ENCODE measurements at regions not wholly inside any gene's neighbourhood (a gene's known extent, or its start where the extent isn't known, plus 50 kb on each side); places are given as distances from the start of the nearest gene placed in this dataset.
A peak's percentile ranks its signal among the peaks of the same experiment; 100 is the strongest.
"Not testable (repeated sequence)": the region's sequence is repeated elsewhere in the genome, so short reads cannot be mapped to it uniquely, and the experiment has no call there.

GRCh38 chr16:10261077-10261476, 78.8 kb upstream of the GRIN2A start:
- H3K9me3 Mint-ChIP-seq = peaks cover 0 to 1% (median 0%) of the 10 kb centered on the region in 8 donors
- H3K4me3 Mint-ChIP-seq = no peak overlapping the region
- intact Hi-C loops (cut with micrococcal nuclease) = no loop called here
- H3K4me1 ChIP-seq (ENCODE audit: insufficient read depth, low read length) = peaks cover 4% of the 10 kb centered on the region
- no peak for DNase-seq
- peaks cover 0 to 4% of the 10 kb centered on the region in 2 donors for H3K27me3 Mint-ChIP-seq
- H3K27ac Mint-ChIP-seq = no peak overlapping the region
- no peaks in the 10 kb centered on the region for H3K36me3 Mint-ChIP-seq
- POLR2A ChIA-PET (ENCODE audit: partially characterized antibody) = no interaction called here
- no peak overlapping the region for H3K4me3 ChIP-seq (ENCODE audit: low read length in 2 of 2)
- no peak overlapping the region for H3K27ac ChIP-seq (ENCODE audit: low read depth, low read length)
- H3K27me3 ChIP-seq (ENCODE audit: insufficient read depth, low read length) = no peaks in the 10 kb centered on the region
- CTCF ChIA-PET (ENCODE audit: partially characterized antibody) = interaction anchor here (1.4 to 1.5 kb wide), 3 partner anchors 11 to 254 kb away, joined by 3 to 5 read pairs (median 3); no protein-coding TSS in a partner anchor
- no peaks in the 10 kb centered on the region for H3K36me3 ChIP-seq (ENCODE audit: insufficient read depth, low read length)
- no peaks in the 10 kb centered on the region for H3K9me3 ChIP-seq (ENCODE audit: control insufficient read depth in 1 of 2, low read length in 2 of 2)
- H3K4me1 Mint-ChIP-seq = peaks cover 0 to 6% (median 4%) of the 10 kb centered on the region in 4 donors

- H3K4me1 Mint-ChIP-seq, DNase-seq: not testable (repeated sequence)
- CTCF ChIA-PET (ENCODE audit: partially characterized antibody) = interaction anchor here (1.4 to 1.5 kb wide), 3 partner anchors 11 to 253 kb away, joined by 3 to 5 read pairs (median 3); no protein-coding TSS in a partner anchor
Measured at GRCh38 chr16:10261526-10261925, 79.3 kb upstream of the GRIN2A start.

GRCh38 chr16:10262377-10263132, 80.3 kb upstream of the GRIN2A start:
- Histone ChIP-seq H3K36me3 (ENCODE audit: insufficient read depth, low read length) (no peaks in the 10 kb centered on the region), H3K27ac (ENCODE audit: low read depth, low read length) (no peak overlapping the region), H3K9me3 (ENCODE audit: control insufficient read depth in 1 of 2, low read length in 2 of 2) (no peaks in the 10 kb centered on the region), H3K27me3 (ENCODE audit: insufficient read depth, low read length) (no peaks in the 10 kb centered on the region), H3K4me3 (ENCODE audit: low read length in 2 of 2) (no peak overlapping the region), H3K4me1 (ENCODE audit: insufficient read depth, low read length) (no peaks in the 10 kb centered on the region)
- no peak for DNase-seq
- ChIA-PET CTCF (ENCODE audit: partially characterized antibody) (interaction anchor here (0.6 to 1.5 kb wide), 4 partner anchors 9 to 252 kb away, joined by 3 to 5 read pairs (median 4); no protein-coding TSS in a partner anchor), POLR2A (ENCODE audit: partially characterized antibody) (no interaction called here)
- H3K27ac Mint-ChIP-seq = no peak overlapping the region
- peaks cover 0 to 3% of the 10 kb centered on the region in 2 donors for H3K27me3 Mint-ChIP-seq
- peaks cover 0 to 4% (median 3%) of the 10 kb centered on the region in 4 donors for H3K4me1 Mint-ChIP-seq
- no peaks in the 10 kb centered on the region for H3K36me3 Mint-ChIP-seq
- intact Hi-C loops (cut with micrococcal nuclease) = no loop called here
- peaks cover 0 to 1% (median 0%) of the 10 kb centered on the region in 8 donors for H3K9me3 Mint-ChIP-seq
- no peak overlapping the region for H3K4me3 Mint-ChIP-seq

More at GRCh38 chr16:10261526-10261925, 79.3 kb upstream of the GRIN2A start:
- H3K36me3 ChIP-seq (ENCODE audit: insufficient read depth, low read length); H3K27me3 Mint-ChIP-seq; H3K9me3 ChIP-seq (ENCODE audit: control insufficient read depth in 1 of 2, low read length in 2 of 2); H3K4me1 ChIP-seq (ENCODE audit: insufficient read depth, low read length); H3K4me3 Mint-ChIP-seq; H3K9me3 Mint-ChIP-seq; intact Hi-C loops (cut with micrococcal nuclease); POLR2A ChIA-PET (ENCODE audit: partially characterized antibody); H3K4me3 ChIP-seq (ENCODE audit: low read length in 2 of 2); H3K27ac ChIP-seq (ENCODE audit: low read depth, low read length); H3K27ac Mint-ChIP-seq; H3K27me3 ChIP-seq (ENCODE audit: insufficient read depth, low read length); H3K36me3 Mint-ChIP-seq: not testable (repeated sequence)

- Histone ChIP-seq H3K27me3 (ENCODE audit: insufficient read depth, low read length) (no peaks in the 10 kb centered on the region), H3K4me3 (ENCODE audit: low read length in 2 of 2) (no peak overlapping the region), H3K27ac (ENCODE audit: low read depth, low read length) (no peak overlapping the region), H3K4me1 (ENCODE audit: insufficient read depth, low read length) (no peaks in the 10 kb centered on the region), H3K36me3 (ENCODE audit: insufficient read depth, low read length) (no peaks in the 10 kb centered on the region), H3K9me3 (ENCODE audit: control insufficient read depth in 1 of 2, low read length in 2 of 2) (no peaks in the 10 kb centered on the region)
- H3K4me1 Mint-ChIP-seq = peaks cover 0 to 4% (median 3%) of the 10 kb centered on the region in 4 donors
- H3K9me3 Mint-ChIP-seq = peaks cover 0 to 7% (median 3%) of the 10 kb centered on the region in 8 donors
- no peaks in the 10 kb centered on the region for H3K36me3 Mint-ChIP-seq
- ChIA-PET POLR2A (ENCODE audit: partially characterized antibody) (no interaction called here), CTCF (ENCODE audit: partially characterized antibody) (no interaction called here)
- H3K27ac Mint-ChIP-seq = no peak overlapping the region
- peaks cover 0 to 2% of the 10 kb centered on the region in 2 donors for H3K27me3 Mint-ChIP-seq
- no peak overlapping the region for H3K4me3 Mint-ChIP-seq
- intact Hi-C loops (cut with micrococcal nuclease) = no loop called here
- DNase-seq = no peak
Measured at GRCh38 chr16:10265770-10266615, 83.8 kb upstream of the GRIN2A start.

GRCh38 chr16:10266809-10267208, 84.6 kb upstream of the GRIN2A start:
- peak overlapping the region in 2 of 8 donors; percentile 53 to 74 for H3K4me3 Mint-ChIP-seq
- ChIA-PET CTCF (ENCODE audit: partially characterized antibody) (no interaction called here), POLR2A (ENCODE audit: partially characterized antibody) (no interaction called here)
- peaks cover 0 to 7% (median 3%) of the 10 kb centered on the region in 8 donors for H3K9me3 Mint-ChIP-seq
- no peak for DNase-seq
- H3K4me3 ChIP-seq (ENCODE audit: low read length in 2 of 2) = no peak overlapping the region
- no peaks in the 10 kb centered on the region for H3K36me3 ChIP-seq (ENCODE audit: insufficient read depth, low read length)
- H3K36me3 Mint-ChIP-seq = no peaks in the 10 kb centered on the region
- no peak overlapping the region for H3K27ac ChIP-seq (ENCODE audit: low read depth, low read length)
- no peaks in the 10 kb centered on the region for H3K9me3 ChIP-seq (ENCODE audit: control insufficient read depth in 1 of 2, low read length in 2 of 2)
- H3K27me3 ChIP-seq (ENCODE audit: insufficient read depth, low read length) = no peaks in the 10 kb centered on the region
- H3K4me1 Mint-ChIP-seq = peaks cover 0 to 4% (median 3%) of the 10 kb centered on the region in 4 donors
- H3K4me1 ChIP-seq (ENCODE audit: insufficient read depth, low read length) = no peaks in the 10 kb centered on the region
- intact Hi-C loops (cut with micrococcal nuclease) = no loop called here
- no peak overlapping the region for H3K27ac Mint-ChIP-seq
- H3K27me3 Mint-ChIP-seq = peaks cover 0 to 2% of the 10 kb centered on the region in 2 donors

- no peaks in the 10 kb centered on the region for H3K36me3 ChIP-seq (ENCODE audit: insufficient read depth, low read length)
- intact Hi-C loops (cut with micrococcal nuclease) = no loop called here
- H3K9me3 ChIP-seq (ENCODE audit: control insufficient read depth in 1 of 2, low read length in 2 of 2) = no peaks in the 10 kb centered on the region
- H3K27me3 ChIP-seq (ENCODE audit: insufficient read depth, low read length) = no peaks in the 10 kb centered on the region
- H3K4me3 ChIP-seq (ENCODE audit: low read length in 2 of 2) = no peak overlapping the region
- Mint-ChIP-seq H3K9me3 (peaks cover 0 to 12% (median 3%) of the 10 kb centered on the region in 8 donors), H3K4me3 (no peak overlapping the region), H3K27me3 (peaks cover 0 to 2% of the 10 kb centered on the region in 2 donors), H3K36me3 (no peaks in the 10 kb centered on the region), H3K4me1 (peaks cover 0 to 4% (median 3%) of the 10 kb centered on the region in 4 donors), H3K27ac (no peak overlapping the region)
- POLR2A ChIA-PET (ENCODE audit: partially characterized antibody) = no interaction called here
- DNase-seq = no peak
- H3K27ac ChIP-seq (ENCODE audit: low read depth, low read length) = no peak overlapping the region
- CTCF ChIA-PET (ENCODE audit: partially characterized antibody) = no interaction called here
- H3K4me1 ChIP-seq (ENCODE audit: insufficient read depth, low read length) = no peaks in the 10 kb centered on the region
Measured at GRCh38 chr16:10269632-10270031, 87.4 kb upstream of the GRIN2A start.

GRCh38 chr16:10272250-10272854, 90.1 kb upstream of the GRIN2A start:
- H3K36me3 ChIP-seq (ENCODE audit: insufficient read depth, low read length); H3K9me3 ChIP-seq (ENCODE audit: control insufficient read depth in 1 of 2, low read length in 2 of 2); H3K36me3 Mint-ChIP-seq; H3K27me3 Mint-ChIP-seq; CTCF ChIA-PET (ENCODE audit: partially characterized antibody); POLR2A ChIA-PET (ENCODE audit: partially characterized antibody); H3K4me1 ChIP-seq (ENCODE audit: insufficient read depth, low read length); H3K4me3 ChIP-seq (ENCODE audit: low read length in 2 of 2); intact Hi-C loops (cut with micrococcal nuclease); H3K27ac Mint-ChIP-seq; H3K27ac ChIP-seq (ENCODE audit: low read depth, low read length); DNase-seq; H3K27me3 ChIP-seq (ENCODE audit: insufficient read depth, low read length); H3K4me3 Mint-ChIP-seq: not testable (repeated sequence)
- Mint-ChIP-seq H3K4me1 (peaks cover 5 to 12% (median 9%) of the 10 kb centered on the region in 4 donors), H3K9me3 (peaks cover 2 to 12% (median 4%) of the 10 kb centered on the region in 8 donors)
